Loucy (cell line): ENCODE measurements at regions not wholly inside any gene's neighbourhood (a gene's known extent, or its start where the extent isn't known, plus 50 kb on each side); places are given as distances from the start of the nearest gene placed in this dataset.

Experiments used
- H2AFZ ChIP-seq: fragments of 200-600 bp; sonication (generic); 2 replicates; pipeline ENCODE4 v1.6.0; 2016; ENCODE audit warnings: antibody characterized with exemption, mild to moderate bottlenecking, low read length, moderate library complexity
- H3F3A ChIP-seq: fragments of 200-600 bp; 2 replicates; pipeline ENCODE4 v1.6.0; 2016; ENCODE audit warnings: antibody characterized with exemption, low read depth, mild to moderate bottlenecking
- H3K27me3 ChIP-seq: fragments of 200-600 bp; sonication (generic); 2 replicates; pipeline ENCODE4 v1.6.1; 2014; ENCODE audit warnings: low read length, mild to moderate bottlenecking; ENCODE audit not compliant: insufficient read depth, poor library complexity, severe bottlenecking
- H3K36me3 ChIP-seq: fragments of 200-600 bp; sonication (generic); 2 replicates; pipeline ENCODE4 v1.6.1; 2016; ENCODE audit warnings: low read length; ENCODE audit not compliant: insufficient read depth
- H3K4me1 ChIP-seq: fragments of 200-600 bp; sonication (generic); 2 replicates; pipeline ENCODE4 v1.5.1; 2014; ENCODE audit warnings: low read length, mild to moderate bottlenecking; ENCODE audit not compliant: insufficient read depth, poor library complexity, severe bottlenecking
- H3K4me2 ChIP-seq: fragments of 200-600 bp; sonication (generic); 2 replicates; pipeline ENCODE4 v1.6.0; 2014; ENCODE audit warnings: antibody characterized with exemption, low read length, low read depth, mild to moderate bottlenecking; ENCODE audit not compliant: poor library complexity, severe bottlenecking
- H3K4me3 ChIP-seq: fragments of 200-600 bp; sonication (generic); 2 replicates; pipeline ENCODE4 v1.5.1; 2014; ENCODE audit warnings: low read length, mild to moderate bottlenecking, mixed read lengths; ENCODE audit not compliant: poor library complexity, severe bottlenecking
- H3K79me2 ChIP-seq: fragments of 200-600 bp; sonication (generic); 2 replicates; pipeline ENCODE4 v1.6.1; 2014; ENCODE audit warnings: low read length; ENCODE audit not compliant: insufficient read depth
- H3K9ac ChIP-seq: fragments of 200-600 bp; sonication (generic); 2 replicates; pipeline ENCODE4 v1.6.0; 2014; ENCODE audit warnings: mild to moderate bottlenecking, low read depth, low read length, moderate library complexity; ENCODE audit not compliant: poor library complexity, severe bottlenecking
- H3K9me2 ChIP-seq: fragments of 200-600 bp; sonication (generic); replicated peaks from 2 replicates; pipeline ENCODE4 v1.6.1; 2016; ENCODE audit warnings: low read depth, low read length, mixed read lengths
- H3K9me3 ChIP-seq: fragments of 200-600 bp; sonication (generic); 2 replicates; pipeline ENCODE4 v1.6.1; 2014; ENCODE audit warnings: mild to moderate bottlenecking, antibody characterized with exemption, low read length, low read depth; ENCODE audit not compliant: insufficient read depth
- H4K20me1 ChIP-seq: fragments of 200-600 bp; sonication (generic); 2 replicates; pipeline ENCODE4 v1.6.0; 2014; ENCODE audit warnings: antibody characterized with exemption, low read length, mild to moderate bottlenecking; ENCODE audit not compliant: insufficient read depth, poor library complexity, severe bottlenecking
- EZH2phosphoT487 ChIP-seq: fragments of 200-600 bp; IDR thresholded peaks from 2 replicates; pipeline ENCODE4 v1.6.1; 2018; ENCODE audit warnings: antibody characterized with exemption, mild to moderate bottlenecking, moderate library complexity, borderline replicate concordance
- TF ChIP-seq, protein P1 (sequence below): fragments of 200-600 bp; sonication (generic); conservative IDR thresholded peaks from 2 replicates; pipeline ENCODE4 v1.5.1; 2014; ENCODE audit warnings: mild to moderate bottlenecking, antibody characterized with exemption, low read length

DNA sequence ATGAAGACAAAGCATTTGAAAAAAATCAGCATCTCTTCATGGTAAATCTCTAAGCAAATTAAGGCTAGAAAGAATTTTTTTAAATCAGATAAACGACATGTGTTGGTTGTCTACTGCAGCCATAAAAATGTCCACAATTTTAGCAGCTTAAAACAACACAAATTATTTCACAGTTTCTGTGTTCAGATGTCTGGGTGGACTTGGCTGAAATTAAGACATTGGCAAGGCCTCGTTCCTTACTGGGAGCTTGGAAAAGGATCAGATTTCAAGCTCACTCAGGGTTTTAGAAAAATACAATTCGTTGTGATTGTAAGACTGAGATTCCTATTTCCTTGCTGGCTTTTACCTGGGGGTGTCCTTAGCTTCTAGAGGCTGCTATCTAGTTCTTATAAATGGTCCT lies 1470.6 kb downstream of the PCDH19 start:
- Histone ChIP-seq H2AFZ (no peak overlapping the region), H3K4me3 (no peak overlapping the region), H3K4me2 (no peak overlapping the region), H3K36me3 (no peaks in the 10 kb centered on the region), H3K27me3 (no peaks in the 10 kb centered on the region), H4K20me1 (no peaks in the 10 kb centered on the region), H3F3A (no peaks in the 10 kb centered on the region), H3K4me1 (no peaks in the 10 kb centered on the region), H3K9me3 (no peaks in the 10 kb centered on the region), H3K9me2 (no peaks in the 10 kb centered on the region), H3K9ac (no peak overlapping the region), H3K79me2 (no peaks in the 10 kb centered on the region)
- TF ChIP-seq, protein P1, sequence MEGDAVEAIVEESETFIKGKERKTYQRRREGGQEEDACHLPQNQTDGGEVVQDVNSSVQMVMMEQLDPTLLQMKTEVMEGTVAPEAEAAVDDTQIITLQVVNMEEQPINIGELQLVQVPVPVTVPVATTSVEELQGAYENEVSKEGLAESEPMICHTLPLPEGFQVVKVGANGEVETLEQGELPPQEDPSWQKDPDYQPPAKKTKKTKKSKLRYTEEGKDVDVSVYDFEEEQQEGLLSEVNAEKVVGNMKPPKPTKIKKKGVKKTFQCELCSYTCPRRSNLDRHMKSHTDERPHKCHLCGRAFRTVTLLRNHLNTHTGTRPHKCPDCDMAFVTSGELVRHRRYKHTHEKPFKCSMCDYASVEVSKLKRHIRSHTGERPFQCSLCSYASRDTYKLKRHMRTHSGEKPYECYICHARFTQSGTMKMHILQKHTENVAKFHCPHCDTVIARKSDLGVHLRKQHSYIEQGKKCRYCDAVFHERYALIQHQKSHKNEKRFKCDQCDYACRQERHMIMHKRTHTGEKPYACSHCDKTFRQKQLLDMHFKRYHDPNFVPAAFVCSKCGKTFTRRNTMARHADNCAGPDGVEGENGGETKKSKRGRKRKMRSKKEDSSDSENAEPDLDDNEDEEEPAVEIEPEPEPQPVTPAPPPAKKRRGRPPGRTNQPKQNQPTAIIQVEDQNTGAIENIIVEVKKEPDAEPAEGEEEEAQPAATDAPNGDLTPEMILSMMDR = no peak
- TF ChIP-seq EZH2phosphoT487 = no peak

DNA sequence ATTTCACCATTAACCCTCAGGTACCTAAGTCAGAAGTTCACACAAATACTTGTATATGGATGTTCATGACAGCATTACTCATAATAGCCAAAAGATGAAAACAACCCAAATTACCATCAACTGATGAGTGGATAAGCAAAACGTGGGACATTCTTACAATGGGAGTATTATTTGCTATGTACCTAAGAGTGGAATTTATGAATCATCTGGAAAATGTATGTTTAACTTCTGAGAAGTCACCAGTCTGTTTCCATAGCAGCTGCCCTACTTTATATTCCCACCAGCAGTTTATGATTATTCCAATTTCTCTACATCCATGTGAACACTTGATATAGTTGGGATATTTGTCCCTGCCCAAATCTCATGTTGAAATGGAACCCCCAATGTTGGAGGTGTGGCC lies 1478.9 kb downstream of the PCDH19 start:
- no peaks in the 10 kb centered on the region for H4K20me1 ChIP-seq
- no peaks in the 10 kb centered on the region for H3K36me3 ChIP-seq
- no peaks in the 10 kb centered on the region for H3K79me2 ChIP-seq
- no peak overlapping the region for H3K9ac ChIP-seq
- H3K4me1 ChIP-seq = no peaks in the 10 kb centered on the region
- no peaks in the 10 kb centered on the region for H3F3A ChIP-seq
- no peaks in the 10 kb centered on the region for H3K27me3 ChIP-seq
- no peak for TF ChIP-seq EZH2phosphoT487
- TF ChIP-seq, protein P1 = no peak
- H3K9me2 ChIP-seq = no peaks in the 10 kb centered on the region
- H3K9me3 ChIP-seq = no peaks in the 10 kb centered on the region
- no peak overlapping the region for H3K4me3 ChIP-seq
- H2AFZ ChIP-seq = no peak overlapping the region
- H3K4me2 ChIP-seq = no peak overlapping the region

DNA sequence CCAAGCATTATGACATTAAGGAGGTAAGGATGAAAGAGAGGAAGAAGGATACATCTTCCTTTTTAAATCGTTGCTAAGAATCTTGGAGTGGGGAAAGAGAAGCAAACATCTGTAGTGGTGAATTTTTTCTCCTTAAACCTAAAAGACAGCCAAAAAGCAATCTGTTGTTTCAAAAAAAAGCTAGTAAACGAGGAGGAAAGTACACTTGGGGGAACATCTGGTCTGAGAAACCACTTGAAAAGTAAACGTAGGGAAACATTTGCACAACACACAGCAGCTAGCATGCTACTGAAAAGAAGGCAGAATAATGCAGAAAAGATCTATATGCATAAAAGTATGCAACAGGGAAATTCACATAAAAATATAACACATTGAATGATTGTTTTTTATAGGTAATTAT lies 1485.6 kb downstream of the PCDH19 start:
- Histone ChIP-seq H3K9me3 (no peaks in the 10 kb centered on the region), H3F3A (no peaks in the 10 kb centered on the region), H3K9me2 (no peaks in the 10 kb centered on the region), H3K4me2 (no peak overlapping the region), H2AFZ (no peak overlapping the region), H3K9ac (no peak overlapping the region), H3K79me2 (no peaks in the 10 kb centered on the region), H3K4me1 (no peaks in the 10 kb centered on the region), H3K27me3 (no peaks in the 10 kb centered on the region), H4K20me1 (no peaks in the 10 kb centered on the region), H3K36me3 (no peaks in the 10 kb centered on the region), H3K4me3 (no peak overlapping the region)
- TF ChIP-seq, protein P1 = no peak
- no peak for TF ChIP-seq EZH2phosphoT487
